HG03432 (cell line): ENCODE measurements at regions not wholly inside any gene's neighbourhood (a gene's known extent, or its start where the extent isn't known, plus 50 kb on each side); places are given as distances from the start of the nearest gene placed in this dataset.
A peak's percentile ranks its signal among the peaks of the same experiment; 100 is the strongest.

Source experiments
- ATAC-seq: cut with Tn5 transposase; IDR thresholded peaks from one replicate; pipeline ENCODE4 v1.9.1; 2021; ENCODE audit warnings: mild to moderate bottlenecking, moderate library complexity; ENCODE audit not compliant: unreplicated experiment

DNA sequence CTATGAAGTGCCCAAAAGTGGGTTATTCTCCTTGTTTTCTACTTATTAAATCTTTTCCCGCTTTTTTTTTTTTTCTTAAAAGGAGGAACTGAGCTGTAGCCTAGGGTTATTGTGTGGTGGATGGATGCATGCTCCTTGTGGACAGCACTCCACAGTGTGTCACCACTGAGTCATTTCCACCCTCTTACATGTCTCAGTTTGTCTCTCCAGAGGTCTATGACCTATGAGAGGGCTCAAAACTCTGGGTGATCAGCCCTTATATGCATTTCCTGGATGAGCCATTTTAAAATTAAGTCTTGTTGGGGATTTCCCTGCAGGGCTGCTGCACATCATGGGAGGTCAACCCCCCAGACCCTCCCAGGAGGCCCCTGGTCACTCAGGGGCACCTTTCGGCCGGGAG lies 102.2 kb upstream of the MOCS2 start:
- peak; percentile 67 for ATAC-seq

- peak; percentile 83 for ATAC-seq
Measured at GRCh38 chr5:53219174-53219573, 109.6 kb upstream of the MOCS2 start.

DNA sequence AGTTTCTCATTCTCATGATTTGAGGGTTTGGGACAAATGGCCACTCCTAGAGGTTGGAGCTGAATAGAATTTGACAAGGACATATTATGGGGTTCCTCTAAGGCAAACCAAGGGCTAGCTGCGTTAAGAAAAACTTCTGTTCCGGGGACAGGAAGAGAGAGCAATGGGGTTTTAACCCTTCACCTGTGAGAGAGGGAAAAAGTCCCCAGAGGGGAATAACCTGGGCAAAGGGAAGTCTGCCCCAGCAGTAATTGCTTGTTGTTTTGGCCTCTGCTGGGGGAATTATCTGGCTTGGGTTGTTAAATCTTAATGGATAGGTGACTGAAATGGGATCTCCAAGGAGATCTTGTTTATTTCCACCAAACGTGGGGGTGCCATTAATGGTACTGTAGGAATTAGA lies 110.1 kb upstream of the MOCS2 start:
- peak; percentile 91 for ATAC-seq

GRCh38 chr5:53233645-53234405 lies 124.3 kb upstream of the MOCS2 start:
- ATAC-seq = no peak

- ATAC-seq = no peak
Measured at GRCh38 chr5:53236683-53237082, 127.1 kb upstream of the MOCS2 start.

GRCh38 chr5:53237876-53238275 lies 128.3 kb upstream of the MOCS2 start:
- no peak for ATAC-seq

- ATAC-seq = no peak
Measured at GRCh38 chr5:53239301-53239990, 129.9 kb upstream of the MOCS2 start.

DNA sequence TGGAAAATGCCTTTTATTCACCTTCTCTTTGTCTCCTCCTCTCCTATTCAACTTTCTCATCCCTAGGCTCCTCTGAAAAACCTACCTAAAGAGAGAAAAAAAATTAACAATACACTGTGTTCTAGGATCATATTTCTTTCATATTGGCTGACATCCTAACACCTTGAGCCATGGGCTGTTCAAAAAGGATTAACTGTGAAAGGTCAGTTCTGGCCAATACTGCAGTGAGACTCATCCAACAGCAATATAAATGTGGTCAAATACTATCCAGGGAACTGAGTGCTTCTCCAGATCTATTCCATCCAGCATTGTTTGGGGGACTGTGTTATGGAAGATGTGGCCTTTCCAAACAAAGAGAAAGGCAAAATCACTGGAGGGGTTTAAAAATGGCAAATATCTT lies 131.1 kb upstream of the MOCS2 start:
- ATAC-seq = no peak

GRCh38 chr5:53241572-53241971 lies 132.0 kb upstream of the MOCS2 start:
- no peak for ATAC-seq

GRCh38 chr5:53243403-53243802 lies 133.8 kb upstream of the MOCS2 start:
- ATAC-seq = no peak

- ATAC-seq = no peak
Measured at GRCh38 chr5:53246042-53246836, 136.7 kb upstream of the MOCS2 start.

DNA sequence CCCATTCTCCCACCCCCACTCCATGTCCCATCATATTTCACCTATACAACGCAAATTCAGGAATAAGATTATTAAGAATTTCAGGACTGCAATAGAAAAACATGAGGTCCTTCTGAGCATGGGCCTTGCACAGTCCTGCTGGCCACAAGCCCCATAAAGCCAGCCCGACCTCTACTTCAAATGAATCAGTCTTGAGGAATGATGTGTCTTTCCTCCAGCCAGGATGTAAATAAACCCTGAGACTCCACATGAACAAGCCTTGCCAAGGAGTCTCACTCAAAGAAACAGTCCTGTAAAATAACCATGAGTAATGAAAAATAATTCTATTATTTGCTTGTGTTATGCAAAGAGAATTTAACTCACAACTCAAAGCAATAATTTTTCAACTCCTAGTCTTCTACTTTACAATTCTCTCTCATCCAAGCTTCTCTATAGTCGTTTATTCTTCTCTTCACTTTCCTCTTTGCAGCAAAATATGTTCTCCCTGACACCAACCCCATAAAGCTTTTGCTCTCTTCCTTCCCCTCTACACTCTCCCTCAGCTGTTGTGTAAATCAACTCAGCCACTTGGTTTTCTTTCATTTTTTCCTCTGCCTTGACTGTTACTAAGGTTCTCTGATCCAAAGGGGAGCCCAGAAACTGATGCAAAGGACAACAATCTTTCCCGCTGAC lies 140.1 kb upstream of the MOCS2 start:
- no peak for ATAC-seq

DNA sequence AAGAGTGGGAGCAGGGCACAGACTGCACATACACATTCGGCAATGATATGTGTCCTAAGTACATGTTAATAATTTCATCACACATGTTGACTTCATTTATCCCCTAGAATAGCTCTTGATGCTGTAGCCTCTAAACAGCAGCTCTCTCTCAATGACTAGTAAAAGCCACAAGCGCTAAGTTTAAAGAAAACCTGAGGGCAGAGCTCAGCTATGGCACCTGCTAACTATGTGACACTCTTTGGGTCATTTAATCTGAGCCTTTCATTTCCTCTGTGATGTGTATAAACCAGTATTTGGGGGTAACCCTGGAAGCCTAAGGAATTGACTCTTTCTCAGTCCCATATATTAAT lies 140.6 kb upstream of the MOCS2 start:
- ATAC-seq = no peak

DNA sequence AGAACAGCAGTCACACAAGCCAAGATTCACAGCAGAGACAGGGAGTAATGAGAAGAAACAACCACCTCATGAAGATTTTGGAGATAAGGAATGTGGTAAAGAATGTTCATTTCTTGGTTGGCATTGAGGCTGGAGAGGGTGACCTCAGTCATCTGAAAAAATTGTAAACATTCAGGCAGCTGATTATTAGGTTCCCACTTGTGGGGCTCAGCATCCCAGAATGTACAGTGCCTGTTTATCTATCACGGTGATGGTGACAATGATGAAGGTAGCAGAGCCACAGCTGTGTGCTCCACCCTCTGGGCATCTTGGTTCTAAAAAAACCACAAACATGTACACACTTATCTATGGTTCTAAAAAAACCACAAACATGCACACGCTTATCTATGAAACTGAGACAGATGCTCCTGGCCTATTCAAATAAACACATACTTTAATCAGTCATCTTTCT lies 143.9 kb upstream of the MOCS2 start:
- ATAC-seq = no peak

DNA sequence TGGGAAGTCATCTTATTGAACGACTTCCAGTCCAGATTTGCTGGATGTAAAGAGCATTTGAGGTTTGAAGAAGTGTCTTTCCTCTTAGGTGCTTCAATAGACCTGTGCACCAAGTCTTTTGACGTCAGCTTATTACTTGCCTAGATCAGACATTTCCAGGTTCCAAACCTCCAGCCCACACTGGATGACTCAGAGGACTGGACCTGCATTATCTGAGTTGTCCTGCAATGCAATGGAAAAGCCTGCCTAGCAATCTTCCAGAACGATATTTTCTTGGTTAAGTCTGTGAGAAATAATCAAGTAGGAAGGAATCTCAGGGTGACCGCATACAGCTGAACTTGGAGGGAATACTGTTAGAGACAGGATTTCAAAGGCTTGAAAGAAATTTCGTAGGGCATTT lies 147.2 kb upstream of the MOCS2 start:
- ATAC-seq = no peak

GRCh38 chr5:53257806-53258373 lies 148.3 kb upstream of the MOCS2 start:
- ATAC-seq = no peak

GRCh38 chr5:53259176-53259575 lies 149.6 kb upstream of the MOCS2 start:
- ATAC-seq = no peak

GRCh38 chr5:53260446-53260845 lies 150.9 kb upstream of the MOCS2 start:
- ATAC-seq = no peak

DNA sequence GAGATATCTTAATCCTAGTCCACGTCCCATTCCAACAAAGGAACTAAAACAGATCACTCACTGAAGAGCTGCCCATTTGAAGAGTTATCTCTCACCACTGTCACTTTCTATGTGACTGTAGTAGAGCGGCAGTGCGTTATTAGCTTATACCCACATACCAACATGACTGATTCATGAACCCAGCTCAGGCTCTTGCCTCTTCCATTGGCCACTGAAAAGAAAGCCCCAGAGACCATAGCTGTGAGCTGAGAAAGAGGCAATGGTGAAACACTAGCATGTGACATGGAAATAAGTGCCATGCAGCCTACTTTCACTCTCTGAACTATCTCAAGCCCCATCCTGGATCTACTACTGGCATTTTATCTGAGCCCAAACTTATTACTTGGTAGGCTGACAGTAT lies 151.7 kb upstream of the MOCS2 start:
- no peak for ATAC-seq

GRCh38 chr5:53262348-53262970 lies 152.9 kb upstream of the MOCS2 start:
- ATAC-seq = no peak
